PC-3 (cell line): ENCODE measurements at regions not wholly inside any gene's neighbourhood (a gene's known extent, or its start where the extent isn't known, plus 50 kb on each side); places are given as distances from the start of the nearest gene placed in this dataset.

ENCODE experiments used
- ATAC-seq: fragments of 200-7000 bp; cut with Tn5 transposase; 2 replicates; pipeline ENCODE4 v1.9.1; 2020; ENCODE audit warnings: mild to moderate bottlenecking, moderate library complexity
- BruUV-seq: library from RNA; stranded (reverse); fragments of 400-500 nt; replicated peaks from 2 replicates; lab custom pipeline; 2021; lab: Mats Ljungman, UMichigan
- CTCF ChIA-PET: fragments of 300-600 bp; sonication (Branson Sonifier 250); formaldehyde crosslinking; loops from one replicate; lab custom pipeline; 2022; ENCODE audit warnings: antibody characterized with exemption; lab: Charles Lee
- POLR2A ChIA-PET: fragments of 300-600 bp; sonication (Branson Sonifier 250); formaldehyde crosslinking; loops from one replicate; lab custom pipeline; 2022; ENCODE audit warnings: antibody characterized with exemption; ENCODE audit not compliant: unreplicated experiment; lab: Charles Lee
- DNase-seq: peaks from one replicate; pipeline ENCODE4 v3.0.0-alpha.2; 2015
- H2AFZ ChIP-seq: fragments of 300-600 bp; sonication (generic); 2 replicates; pipeline ENCODE4 v1.6.0; 2016; ENCODE audit warnings: antibody characterized with exemption, low read length
- H3F3A ChIP-seq: fragments of 300-600 bp; sonication (generic); one replicate; pipeline ENCODE4 v1.6.0; 2017; ENCODE audit warnings: antibody characterized with exemption, low read length, control low read depth, mild to moderate bottlenecking; ENCODE audit not compliant: unreplicated experiment
- H3K27ac ChIP-seq: fragments of 300-600 bp; sonication (generic); 2 replicates; pipeline ENCODE4 v1.5.1; 2016; ENCODE audit warnings: mild to moderate bottlenecking, low read length
- H3K27me3 ChIP-seq: fragments of 300-600 bp; sonication (generic); 2 replicates; pipeline ENCODE4 v1.6.1; 2016; ENCODE audit warnings: low read length, mixed read lengths
- H3K36me3 ChIP-seq: fragments of 300-600 bp; sonication (generic); 2 replicates; pipeline ENCODE4 v1.6.1; 2016; ENCODE audit warnings: low read depth, mixed run types, low read length, mixed read lengths
- H3K4me1 ChIP-seq: fragments of 300-600 bp; sonication (generic); 2 replicates; pipeline ENCODE4 v1.5.1; 2016; ENCODE audit warnings: low read length; ENCODE audit not compliant: insufficient read depth
- H3K4me2 ChIP-seq: fragments of 300-600 bp; sonication (generic); 2 replicates; pipeline ENCODE4 v1.6.0; 2016; ENCODE audit warnings: low read length
- H3K4me3 ChIP-seq: fragments of 300-600 bp; sonication (generic); 2 replicates; pipeline ENCODE4 v1.5.1; 2016; ENCODE audit warnings: mild to moderate bottlenecking, low read length, mixed read lengths
- H3K79me2 ChIP-seq: fragments of 300-600 bp; sonication (generic); 2 replicates; pipeline ENCODE4 v1.6.1; 2017; ENCODE audit warnings: low read length, mixed read lengths
- H3K9ac ChIP-seq: fragments of 300-600 bp; sonication (generic); 2 replicates; pipeline ENCODE4 v1.6.0; 2016; ENCODE audit warnings: mild to moderate bottlenecking, low read length
- H3K9me2 ChIP-seq: fragments of 300-600 bp; sonication (generic); replicated peaks from 2 replicates; pipeline ENCODE4 v1.6.1; 2016; ENCODE audit warnings: mixed run types, low read length, mixed read lengths
- H3K9me3 ChIP-seq: fragments of 300-600 bp; sonication (generic); 2 replicates; pipeline ENCODE4 v1.6.1; 2016; ENCODE audit warnings: low read length, mixed read lengths
- H4K20me1 ChIP-seq: fragments of 300-600 bp; sonication (generic); 2 replicates; pipeline ENCODE4 v1.6.1; 2016; ENCODE audit warnings: low read length, mixed read lengths
- EZH2 ChIP-seq: fragments of 300-600 bp; sonication (generic); IDR thresholded peaks from one replicate; pipeline ENCODE4 v1.6.1; 2017; ENCODE audit warnings: antibody characterized with exemption, mild to moderate bottlenecking, low read length; ENCODE audit not compliant: unreplicated experiment
- EZH2phosphoT487 ChIP-seq: fragments of 300-600 bp; sonication (generic); IDR thresholded peaks from 2 replicates; pipeline ENCODE4 v1.6.1; 2018; ENCODE audit warnings: mild to moderate bottlenecking, antibody characterized with exemption, low read length, borderline replicate concordance
- intact Hi-C: fragments of 100-400 bp; cut with micrococcal nuclease; formaldehyde crosslinking; loops from 2 replicates; pipeline ENCODE4 v1.9.0; 2023
- TF ChIP-seq, protein P1 (sequence below): fragments of 300-600 bp; sonication (generic); conservative IDR thresholded peaks from 2 replicates; pipeline ENCODE4 v1.5.1; 2017; ENCODE audit warnings: antibody characterized with exemption, low read depth, mild to moderate bottlenecking, low read length

DNA sequence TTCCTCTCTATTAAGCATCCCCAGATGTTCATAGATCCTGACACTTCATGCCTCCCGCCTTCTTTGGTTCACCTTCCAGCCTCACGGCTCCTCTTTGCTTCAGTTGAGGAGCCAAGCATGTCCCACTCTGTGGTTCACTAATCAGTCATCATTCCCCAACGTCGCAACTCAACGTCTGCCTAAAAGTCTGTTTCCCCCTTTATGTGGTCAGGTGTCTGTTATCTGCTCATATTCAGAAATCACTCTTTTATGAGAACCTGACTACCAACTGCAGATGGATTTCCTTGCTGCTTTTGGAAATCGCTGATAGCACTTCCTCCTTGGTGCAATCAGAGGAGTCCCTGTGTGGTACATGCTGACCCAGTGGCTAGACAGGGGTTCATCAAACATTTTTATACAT, 94.1 kb upstream of the VANGL1 start:
- Histone ChIP-seq H4K20me1 (no peaks in the 10 kb centered on the region), H3K9ac (no peak overlapping the region), H3F3A (peaks cover 9% of the 10 kb centered on the region), H3K4me1 (peaks cover 28% of the 10 kb centered on the region), H3K27ac (no peak overlapping the region), H3K36me3 (no peaks in the 10 kb centered on the region), H3K9me2 (no peaks in the 10 kb centered on the region), H3K4me3 (no peak overlapping the region), H3K27me3 (no peaks in the 10 kb centered on the region), H2AFZ (no peak overlapping the region), H3K9me3 (no peaks in the 10 kb centered on the region), H3K79me2 (no peaks in the 10 kb centered on the region), H3K4me2 (no peak overlapping the region)
- no TSS peak for BruUV-seq
- ChIA-PET POLR2A (no interaction called here), CTCF (no interaction called here)
- intact Hi-C loops = loop anchor here (2.0 to 10.0 kb wide), 4 partner anchors 53 to 410 kb away; no protein-coding TSS in a partner anchor
- TF ChIP-seq, protein P1, sequence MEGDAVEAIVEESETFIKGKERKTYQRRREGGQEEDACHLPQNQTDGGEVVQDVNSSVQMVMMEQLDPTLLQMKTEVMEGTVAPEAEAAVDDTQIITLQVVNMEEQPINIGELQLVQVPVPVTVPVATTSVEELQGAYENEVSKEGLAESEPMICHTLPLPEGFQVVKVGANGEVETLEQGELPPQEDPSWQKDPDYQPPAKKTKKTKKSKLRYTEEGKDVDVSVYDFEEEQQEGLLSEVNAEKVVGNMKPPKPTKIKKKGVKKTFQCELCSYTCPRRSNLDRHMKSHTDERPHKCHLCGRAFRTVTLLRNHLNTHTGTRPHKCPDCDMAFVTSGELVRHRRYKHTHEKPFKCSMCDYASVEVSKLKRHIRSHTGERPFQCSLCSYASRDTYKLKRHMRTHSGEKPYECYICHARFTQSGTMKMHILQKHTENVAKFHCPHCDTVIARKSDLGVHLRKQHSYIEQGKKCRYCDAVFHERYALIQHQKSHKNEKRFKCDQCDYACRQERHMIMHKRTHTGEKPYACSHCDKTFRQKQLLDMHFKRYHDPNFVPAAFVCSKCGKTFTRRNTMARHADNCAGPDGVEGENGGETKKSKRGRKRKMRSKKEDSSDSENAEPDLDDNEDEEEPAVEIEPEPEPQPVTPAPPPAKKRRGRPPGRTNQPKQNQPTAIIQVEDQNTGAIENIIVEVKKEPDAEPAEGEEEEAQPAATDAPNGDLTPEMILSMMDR = no peak
- TF ChIP-seq EZH2phosphoT487 (no peak), EZH2 (no peak)
- no peak for DNase-seq
- ATAC-seq = no peak

DNA sequence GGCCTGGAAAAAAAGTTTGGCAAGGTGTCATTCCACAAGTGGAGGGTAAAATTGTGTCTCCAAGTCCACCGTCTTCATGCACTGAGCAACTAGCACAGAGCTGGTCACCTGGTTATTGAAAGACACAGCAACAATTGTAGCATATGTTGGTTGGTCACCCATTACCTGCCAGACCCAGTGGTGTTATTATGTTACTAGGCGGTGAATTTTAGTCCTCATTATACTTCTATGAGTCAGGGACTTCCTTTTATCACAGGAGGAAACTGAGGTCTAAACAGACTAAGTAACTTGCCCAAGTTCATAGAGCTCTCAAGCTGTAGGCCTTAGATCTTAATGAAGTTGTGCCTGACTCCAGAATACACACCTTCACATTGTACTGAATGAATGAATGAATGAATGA, 94.9 kb upstream of the VANGL1 start:
- no TSS peak for BruUV-seq
- no peaks in the 10 kb centered on the region for H3K79me2 ChIP-seq
- no peaks in the 10 kb centered on the region for H3K27me3 ChIP-seq
- intact Hi-C loops = loop anchor here (1.0 to 10.0 kb wide), 6 partner anchors 37 to 410 kb away; no protein-coding TSS in a partner anchor
- H3K4me3 ChIP-seq = no peak overlapping the region
- H2AFZ ChIP-seq = peak overlapping the region; percentile 48; the same call in 1 of the 2 replicates
- peak overlapping the region; percentile 74 for H3K4me2 ChIP-seq
- H3K4me1 ChIP-seq = peaks cover 28% of the 10 kb centered on the region
- H3K9ac ChIP-seq = 0 out of 2 replicates have a peak overlapping the region, but pooled peaks have one; percentile 27
- H4K20me1 ChIP-seq = no peaks in the 10 kb centered on the region
- H3F3A ChIP-seq = peaks cover 9% of the 10 kb centered on the region
- ChIA-PET CTCF (no interaction called here), POLR2A (no interaction called here)
- TF ChIP-seq EZH2 = no peak
- TF ChIP-seq EZH2phosphoT487 = no peak
- TF ChIP-seq, protein P1 = no peak
- H3K9me3 ChIP-seq = no peaks in the 10 kb centered on the region
- DNase-seq = no peak
- H3K36me3 ChIP-seq = no peaks in the 10 kb centered on the region
- H3K9me2 ChIP-seq = no peaks in the 10 kb centered on the region
- H3K27ac ChIP-seq = peak overlapping the region; percentile 86
- ATAC-seq = no peak
